SKM-1 treated with dmso at 0.1 percent for 144 hours (cell line): ENCODE measurements at regions not wholly inside any gene's neighbourhood (a gene's known extent, or its start where the extent isn't known, plus 50 kb on each side); places are given as distances from the start of the nearest gene placed in this dataset.
A peak's percentile ranks its signal among the peaks of the same experiment; 100 is the strongest.

ENCODE experiments used
- DNase-seq: peaks from one replicate; lab custom pipeline; 2025; ENCODE audit not compliant: unreplicated experiment; lab: John Stamatoyannopoulos, UW

DNA sequence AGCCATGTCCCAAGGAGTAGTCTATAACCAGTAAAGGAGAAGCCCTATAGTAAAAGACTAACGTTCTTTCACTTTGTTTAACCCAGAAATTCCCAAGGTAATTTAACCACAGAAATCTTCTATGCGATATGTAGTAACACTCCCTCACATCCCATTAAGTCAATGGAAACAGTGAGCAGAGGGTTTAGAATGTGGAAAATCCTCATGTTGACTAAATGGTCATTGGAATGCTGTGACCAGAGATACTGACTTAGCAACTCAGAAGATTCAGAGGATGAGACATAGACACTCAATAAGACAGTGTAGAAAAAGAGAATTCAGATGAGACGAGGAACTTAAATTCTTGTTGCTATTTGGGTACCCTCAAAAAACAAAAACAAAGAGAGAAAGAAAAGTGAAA lies 562.2 kb upstream of the NOX3 start:
- DNase-seq: no peak

DNA sequence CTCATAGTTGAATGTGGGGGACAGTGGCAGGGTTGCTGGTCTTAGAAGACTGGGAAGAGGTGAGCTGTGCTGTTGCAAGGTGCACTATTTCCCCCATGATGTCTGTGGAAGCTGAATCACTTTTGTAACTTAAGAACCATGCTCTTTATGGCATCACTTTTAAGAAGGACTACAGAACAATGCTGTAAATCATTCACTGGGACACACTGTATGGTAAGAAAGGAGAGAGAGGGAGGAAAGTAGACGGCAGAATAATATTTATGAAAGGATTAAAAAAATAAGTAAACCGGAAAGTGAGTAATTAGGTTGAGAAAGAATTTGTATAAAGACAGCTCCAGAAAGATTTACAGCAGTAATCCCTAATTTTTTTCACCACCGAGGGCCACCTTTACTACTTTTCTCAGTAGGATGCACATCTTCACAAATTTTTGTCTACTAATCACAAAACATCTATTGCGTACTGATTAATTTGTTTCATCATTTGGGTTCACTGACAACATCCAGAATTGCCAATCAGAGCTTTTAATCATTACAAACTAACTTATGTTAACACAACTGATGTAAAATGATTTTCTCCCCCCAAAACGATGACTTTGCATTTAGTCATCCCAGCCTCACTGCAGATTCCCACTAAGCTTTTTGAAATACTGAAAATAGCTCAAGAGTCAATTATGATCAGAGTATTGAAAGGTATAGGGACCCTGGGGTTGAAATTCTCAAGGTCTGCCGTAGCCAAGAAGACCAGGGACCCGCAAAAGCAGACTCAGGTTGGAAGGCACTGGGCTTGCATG lies 560.7 kb upstream of the NOX3 start:
- no peak for DNase-seq

DNA sequence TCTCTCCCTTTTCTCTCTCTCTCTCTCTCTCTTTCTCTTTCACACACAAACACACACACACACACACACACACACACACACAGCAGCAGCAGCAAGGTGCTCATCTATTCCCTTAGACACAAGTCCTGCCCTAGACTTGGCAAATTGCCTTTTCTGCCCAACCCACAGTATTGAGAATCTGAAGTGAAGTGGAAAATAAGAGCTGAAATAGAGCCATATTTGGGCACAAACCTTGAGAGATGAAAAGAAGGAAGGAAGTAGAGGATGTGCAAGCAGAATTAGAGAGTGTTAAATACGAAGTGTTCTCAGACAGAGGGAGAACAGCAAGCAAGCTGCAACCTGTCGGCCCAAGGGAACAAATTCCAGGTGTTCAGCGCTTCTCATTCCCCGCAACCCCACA lies 557.5 kb upstream of the NOX3 start:
- DNase-seq: peak; percentile 23

DNA sequence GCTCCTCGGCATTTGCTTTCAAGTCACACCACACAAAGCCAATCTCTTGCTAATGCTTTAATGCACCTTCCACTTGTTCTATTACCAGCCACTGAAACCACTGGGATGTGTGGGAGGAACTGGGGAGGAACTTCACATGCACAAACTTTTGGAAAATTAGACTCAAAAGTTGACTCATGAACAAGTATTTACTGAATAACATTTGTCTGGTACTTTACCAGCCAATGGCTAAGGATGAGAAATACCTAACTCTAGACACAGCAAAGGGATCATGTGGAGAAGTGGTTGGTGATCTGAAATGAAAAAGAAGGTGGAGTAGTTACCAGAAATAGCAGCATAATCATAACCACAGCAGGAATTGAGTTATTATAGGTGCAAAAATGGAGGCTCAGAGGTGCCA lies 554.0 kb upstream of the NOX3 start:
- DNase-seq: no peak

DNA sequence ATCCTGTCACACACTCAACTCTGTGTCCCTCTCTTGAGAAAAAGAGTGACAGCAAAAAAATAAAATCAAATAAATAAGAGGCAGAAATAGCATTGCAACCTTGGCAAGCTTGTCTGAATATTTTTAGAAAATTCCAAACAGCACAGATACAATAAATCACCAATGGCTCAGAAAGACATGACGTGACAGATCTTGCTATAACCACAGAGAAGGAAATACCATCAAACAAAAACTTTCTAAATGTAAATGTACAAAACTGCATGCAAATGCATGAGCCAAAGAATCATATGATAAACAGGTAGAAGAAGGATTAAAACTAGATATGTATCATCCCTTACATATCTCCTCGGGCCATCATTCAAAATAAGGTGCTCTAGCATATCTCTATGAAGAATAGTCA lies 549.2 kb upstream of the NOX3 start:
- DNase-seq: no peak

DNA sequence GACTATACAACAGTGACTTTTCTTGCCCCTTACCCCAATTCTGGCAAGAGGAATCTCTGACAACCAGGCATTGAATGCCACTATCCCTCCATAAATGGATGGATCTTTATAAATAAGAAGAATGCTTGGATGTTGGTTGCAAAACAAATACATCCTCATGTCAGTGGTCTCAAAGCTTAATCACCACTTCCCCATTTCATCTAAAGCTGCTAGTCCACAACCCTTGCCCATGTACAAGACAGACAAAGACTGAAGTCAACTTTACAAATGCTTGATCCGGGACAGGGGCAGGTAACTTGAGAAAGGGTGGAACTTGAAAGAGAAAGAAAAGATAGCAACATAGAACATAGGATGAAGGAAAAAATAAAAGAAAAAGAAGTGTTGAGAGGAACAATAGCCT lies 540.5 kb upstream of the NOX3 start:
- DNase-seq: no peak

DNA sequence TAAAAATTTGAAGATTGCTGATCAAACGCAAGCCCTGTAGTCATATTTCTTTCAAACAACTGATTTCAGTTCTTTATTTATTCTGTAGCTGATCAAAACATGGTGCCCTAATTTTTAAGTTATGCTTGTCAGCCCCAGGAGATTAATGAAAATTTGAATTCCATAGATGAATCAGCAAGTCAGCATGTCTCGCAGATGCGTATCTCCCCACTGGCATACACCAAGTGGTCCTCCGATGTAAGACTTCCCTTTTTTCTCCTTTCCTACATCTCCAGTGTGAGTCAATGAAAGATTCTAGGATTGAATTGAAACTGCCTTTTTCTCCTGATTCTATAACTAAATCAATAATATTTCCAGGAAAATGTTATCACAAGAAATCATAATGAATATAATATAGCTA lies 539.6 kb upstream of the NOX3 start:
- no peak for DNase-seq

DNA sequence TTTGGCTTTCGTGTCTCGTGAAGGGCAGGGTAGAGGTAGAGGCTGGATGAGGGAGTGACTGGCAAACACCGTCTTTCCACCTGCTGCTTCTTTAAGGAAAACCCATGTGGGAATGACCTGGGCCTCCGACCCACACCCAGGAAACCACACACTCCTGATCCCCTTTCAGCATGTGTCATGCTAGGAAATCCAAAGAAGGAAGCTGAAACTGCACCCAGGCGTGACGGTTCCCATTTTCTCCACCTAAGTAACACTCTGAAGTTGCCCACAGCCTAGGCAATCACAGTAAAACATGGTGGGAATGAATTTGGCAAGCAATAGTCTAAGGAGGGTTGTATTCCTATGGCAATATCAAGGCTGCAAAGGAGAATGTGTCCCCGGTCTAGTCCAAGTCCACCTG lies 538.4 kb upstream of the NOX3 start:
- DNase-seq: no peak

DNA sequence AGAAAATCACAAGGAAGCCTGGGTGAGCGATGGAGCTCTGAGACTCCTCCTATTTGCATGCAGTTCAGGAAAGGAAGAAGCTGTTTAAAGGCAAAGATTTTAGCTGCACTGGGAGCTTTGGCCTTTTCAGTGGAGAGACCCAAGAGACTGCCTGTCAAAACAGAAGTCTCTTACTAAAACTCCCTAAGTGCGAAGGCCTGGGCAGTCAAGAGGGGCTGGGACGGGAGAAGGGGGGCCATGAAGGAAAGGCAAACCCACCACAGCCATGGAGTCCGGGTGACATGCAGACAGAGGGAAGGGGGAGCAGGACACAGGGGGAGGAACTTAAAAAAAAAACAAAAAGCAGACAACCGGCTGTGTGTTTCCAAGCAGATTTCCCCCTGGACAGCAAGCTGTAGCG lies 537.6 kb upstream of the NOX3 start:
- DNase-seq: no peak

DNA sequence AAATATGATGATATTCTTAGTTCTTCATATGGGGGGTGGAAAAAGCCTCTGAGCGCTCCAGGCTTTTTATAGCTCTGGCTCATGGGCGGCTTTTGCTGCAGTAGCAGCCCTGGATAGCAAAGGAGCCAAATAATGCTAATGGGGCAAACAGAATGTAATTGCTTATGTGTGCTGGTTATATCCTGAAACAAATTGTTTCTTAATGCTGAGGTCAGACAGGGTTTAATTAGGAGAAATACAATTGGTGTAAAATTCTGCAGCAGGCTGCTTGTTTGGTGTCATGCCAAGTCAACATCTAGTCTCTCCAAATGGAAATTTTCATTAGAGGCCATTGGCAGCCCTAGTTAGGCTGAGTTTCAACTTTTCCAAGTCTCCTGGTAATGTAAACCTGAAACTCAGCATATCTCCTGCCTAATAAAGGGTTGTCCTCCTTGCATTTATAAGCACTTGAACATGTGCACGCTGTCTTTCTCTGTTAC lies 530.1 kb upstream of the NOX3 start:
- DNase-seq: no peak

DNA sequence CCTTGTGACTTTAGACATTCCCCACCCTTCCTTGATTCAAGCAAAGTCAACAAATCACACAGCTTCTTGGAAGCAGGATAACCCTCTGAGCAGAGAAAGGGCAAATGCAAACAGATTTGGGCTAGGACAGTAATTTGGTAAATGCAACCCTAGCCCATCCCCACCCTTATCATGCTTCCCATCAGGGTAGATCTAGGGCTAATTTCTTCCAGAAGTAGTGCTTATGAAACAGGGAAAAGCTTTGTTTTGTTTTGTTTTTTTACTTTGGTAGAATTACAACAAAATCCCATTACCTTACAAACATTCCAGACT lies 525.1 kb upstream of the NOX3 start:
- DNase-seq: no peak

DNA sequence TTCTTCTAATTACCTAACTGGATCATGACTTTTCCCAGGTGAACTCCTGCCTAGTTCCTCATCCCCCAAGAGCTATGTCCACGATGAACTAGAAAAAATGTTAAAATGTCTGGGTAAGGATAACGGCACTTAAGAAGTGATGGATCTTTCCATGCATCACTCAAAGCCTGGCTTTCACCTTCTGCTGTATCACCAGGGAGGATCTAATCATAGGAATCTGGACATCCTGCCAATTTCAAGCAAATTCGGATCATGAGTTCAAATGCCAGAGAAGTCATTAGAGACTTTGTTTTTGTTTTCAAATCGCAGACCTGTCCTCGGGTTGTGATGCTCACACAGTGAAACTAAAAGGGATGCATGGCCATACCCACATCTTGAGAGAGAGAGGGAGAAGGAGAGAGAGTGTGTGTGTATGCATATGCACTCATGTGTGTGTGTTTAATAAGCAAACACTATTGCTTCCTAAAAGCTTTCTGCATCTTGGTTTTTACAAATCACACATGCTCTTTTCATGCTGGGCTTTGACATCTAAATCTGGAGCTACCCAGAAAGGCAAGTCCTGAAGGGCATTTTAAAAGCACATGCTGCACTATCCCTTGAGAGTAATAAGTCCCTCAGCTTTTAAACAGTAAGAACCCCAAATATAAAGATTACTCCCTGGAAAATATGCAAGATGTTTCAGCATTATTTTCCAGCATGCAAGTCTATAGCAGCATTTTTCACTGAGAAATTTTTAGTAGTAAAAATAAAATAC lies 524.6 kb upstream of the NOX3 start:
- no peak for DNase-seq

DNA sequence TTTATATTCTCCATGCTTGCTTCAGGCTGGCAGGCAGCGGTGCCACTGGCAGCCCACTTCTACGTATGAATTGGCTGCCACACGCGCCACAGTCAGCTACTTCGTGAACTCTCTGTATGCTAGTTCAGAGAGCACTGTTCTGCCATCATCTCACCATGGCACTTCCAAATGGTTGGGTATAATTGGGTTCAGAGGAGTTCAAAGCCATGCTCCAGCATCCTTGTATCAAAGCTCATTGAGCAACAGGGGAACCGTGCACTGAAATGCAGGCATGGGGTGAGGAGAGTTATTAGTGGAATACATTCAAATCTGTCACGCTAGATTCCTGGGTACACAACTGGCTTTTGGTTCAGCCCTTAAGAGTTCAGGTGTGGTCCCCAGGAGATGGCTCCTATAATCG lies 519.9 kb upstream of the NOX3 start:
- no peak for DNase-seq

DNA sequence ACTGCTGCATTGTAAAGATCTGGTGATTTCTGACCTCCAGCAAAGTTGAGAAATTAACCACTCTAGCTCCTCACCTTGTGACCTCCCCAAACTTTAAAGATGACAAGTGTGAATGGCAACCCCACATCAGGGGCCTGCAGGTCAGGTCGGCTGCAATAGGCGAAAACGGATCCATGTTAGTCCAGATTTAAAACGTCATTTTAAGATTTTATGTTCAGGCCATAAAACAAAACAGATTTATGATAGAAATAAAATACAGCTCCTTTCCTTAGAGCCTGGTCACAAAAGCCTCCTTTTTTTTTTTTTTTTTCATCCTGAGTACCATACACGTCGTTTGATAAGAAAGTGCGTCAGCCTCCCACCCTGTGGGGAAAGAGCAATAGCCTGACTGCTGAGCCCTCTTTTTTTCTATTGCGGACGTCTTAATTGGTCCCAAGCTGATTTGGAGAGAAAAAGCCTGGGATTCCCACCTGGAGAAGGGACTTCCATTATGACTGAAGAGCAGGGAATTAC lies 519.2 kb upstream of the NOX3 start:
- DNase-seq: no peak

DNA sequence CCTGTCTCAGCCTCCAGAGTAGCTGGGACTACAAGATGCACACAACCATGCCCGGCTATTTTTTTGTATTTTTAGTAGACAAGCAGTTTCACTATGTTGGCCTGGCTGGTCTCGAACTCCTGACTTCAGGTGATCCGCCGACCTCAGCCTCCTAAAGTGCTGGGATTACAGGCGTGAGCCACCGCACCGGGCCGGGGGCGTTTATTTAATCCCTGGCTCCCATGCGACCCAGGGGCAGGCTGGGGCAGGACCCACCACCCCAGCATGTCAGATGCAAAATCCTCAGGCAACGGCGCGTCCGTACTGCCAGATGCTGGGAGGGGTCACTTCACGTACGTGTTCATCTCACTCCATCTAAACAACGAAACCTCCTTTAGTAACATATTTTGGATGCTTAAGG lies 518.7 kb upstream of the NOX3 start:
- no peak for DNase-seq

DNA sequence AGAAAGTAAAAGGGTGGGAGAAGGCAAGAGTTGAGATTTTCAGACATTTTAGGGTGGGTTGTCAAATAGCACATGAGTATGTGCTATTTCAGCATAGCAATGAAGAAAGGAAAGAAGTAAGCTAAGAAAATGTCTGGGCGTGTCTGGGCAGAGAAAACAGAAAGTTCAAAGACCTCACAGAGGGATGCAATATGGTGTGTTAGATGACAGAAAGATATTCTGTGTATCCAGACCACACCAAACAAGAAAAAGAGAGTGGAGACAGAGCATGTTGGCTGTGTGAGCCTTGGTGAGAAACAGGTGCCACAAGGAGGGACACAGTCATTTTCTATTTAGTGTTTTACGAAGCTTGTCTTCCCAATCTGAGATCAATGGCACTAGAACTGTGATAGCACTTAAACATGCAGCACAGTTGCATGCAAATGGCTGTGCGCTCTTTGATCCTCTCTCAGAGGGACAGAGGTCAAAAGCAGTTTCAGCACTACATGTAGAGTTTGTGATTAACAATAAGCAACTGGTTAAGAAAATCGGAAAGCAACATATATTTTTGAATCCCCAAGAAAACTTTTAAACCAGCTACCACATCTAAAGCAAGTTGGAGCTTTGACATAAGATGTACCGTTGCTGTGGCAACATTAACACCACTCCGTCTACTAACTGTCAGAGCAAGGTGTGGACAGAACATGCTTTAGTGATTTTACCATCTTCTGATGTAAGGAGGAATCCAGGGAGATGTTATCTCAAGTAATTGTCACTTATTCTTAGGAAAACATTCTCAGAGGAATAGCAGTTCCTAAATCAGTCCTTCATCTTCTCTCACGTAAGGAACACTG lies 515.5 kb upstream of the NOX3 start:
- no peak for DNase-seq

DNA sequence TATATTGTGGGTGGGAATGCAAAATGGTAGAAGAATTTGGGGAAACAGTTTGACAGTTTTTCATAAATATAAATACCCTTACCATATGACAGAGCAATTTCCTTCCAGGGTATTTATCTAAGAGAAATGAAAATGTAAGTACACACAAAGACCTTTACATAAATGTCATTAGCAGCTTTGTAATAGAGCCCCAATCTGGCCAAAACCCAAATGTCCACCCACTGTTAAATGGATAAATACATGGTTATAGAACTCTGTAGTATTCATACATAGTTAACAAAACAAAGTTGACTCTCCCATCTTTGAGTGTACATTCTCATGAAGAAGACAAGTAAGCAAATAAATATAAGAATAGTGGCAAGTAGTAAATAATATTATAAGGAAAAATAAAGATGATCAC lies 514.8 kb upstream of the NOX3 start:
- no peak for DNase-seq

DNA sequence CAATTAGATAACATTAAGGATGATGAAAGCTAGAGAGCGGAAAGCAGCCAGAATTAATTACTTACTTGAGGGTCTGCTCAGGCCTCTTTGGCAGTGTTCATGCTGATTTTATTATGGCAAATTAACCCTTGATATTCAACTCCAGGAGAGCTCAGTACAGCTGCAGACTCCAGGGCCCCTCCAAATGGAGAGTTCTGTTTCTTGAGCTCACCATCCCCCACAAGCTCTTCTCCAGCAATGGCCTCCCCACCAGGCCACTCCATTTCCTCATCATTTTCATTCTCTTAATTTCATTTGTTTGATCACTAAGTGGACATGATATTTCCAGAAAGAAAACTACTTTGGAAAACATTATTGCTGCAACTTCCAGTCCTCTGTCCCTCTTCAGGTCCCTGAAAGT lies 513.3 kb upstream of the NOX3 start:
- no peak for DNase-seq

DNA sequence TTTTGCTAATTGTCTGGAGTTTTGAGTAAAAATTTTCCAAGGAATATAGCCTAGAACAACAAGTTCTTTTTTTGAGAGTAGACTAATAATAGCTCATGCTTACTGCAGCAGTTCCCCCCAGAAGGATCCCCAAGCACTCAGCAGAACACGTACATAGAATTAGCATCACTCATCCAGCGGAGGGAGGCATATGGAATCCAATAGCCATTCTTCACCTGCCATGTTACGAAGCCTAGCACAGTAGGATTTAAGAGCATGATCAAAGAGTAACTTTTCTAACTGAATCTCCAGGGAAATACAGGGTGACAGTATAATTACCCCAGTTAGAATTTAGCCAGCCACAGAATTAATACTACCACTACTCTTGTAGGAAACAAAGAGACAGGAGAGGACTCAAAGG lies 511.7 kb upstream of the NOX3 start:
- no peak for DNase-seq

DNA sequence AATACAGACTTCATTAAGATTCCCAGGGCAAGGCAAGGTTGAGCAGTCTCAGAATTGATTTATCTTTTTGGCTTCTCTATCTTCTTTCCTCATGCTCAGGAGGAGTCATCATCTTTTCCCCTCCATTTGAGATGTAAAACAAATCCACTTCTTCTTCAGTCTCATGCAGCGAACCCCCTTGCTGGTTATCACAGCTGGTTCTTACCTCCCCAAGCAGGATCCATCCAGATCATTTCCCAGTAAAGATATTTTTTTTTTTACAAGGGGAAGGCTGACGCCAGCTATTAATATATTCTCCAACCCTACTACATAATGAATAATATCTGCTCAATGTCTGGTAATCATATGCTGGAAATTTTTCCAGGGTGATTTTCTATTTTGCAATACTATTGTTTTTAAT lies 508.9 kb upstream of the NOX3 start:
- DNase-seq: no peak

DNA sequence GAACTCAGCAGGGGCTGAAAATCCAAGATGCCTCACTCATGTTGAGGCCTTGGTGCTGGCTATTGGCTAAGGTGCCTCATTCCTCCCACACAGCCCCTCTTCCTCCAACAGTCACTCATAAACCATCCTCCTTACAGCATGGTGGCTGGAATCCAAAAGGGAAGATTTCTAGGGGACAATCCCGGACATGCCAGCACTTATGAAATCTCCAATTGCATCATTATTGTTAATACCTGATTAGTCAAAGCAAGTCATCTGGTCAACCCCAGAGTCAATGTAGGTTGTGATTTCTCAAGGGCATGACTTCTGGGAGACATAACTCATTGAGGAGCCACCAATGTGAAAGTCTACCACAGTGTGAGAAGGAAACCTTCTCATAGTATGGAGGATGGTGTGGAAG lies 506.6 kb upstream of the NOX3 start:
- DNase-seq: no peak
